Osteoblast (primary cell): ENCODE measurements at regions not wholly inside any gene's neighbourhood (a gene's known extent, or its start where the extent isn't known, plus 50 kb on each side); places are given as distances from the start of the nearest gene placed in this dataset.

Experiments
- DNase-seq: peaks from one replicate; pipeline ENCODE4 v3.0.0; 2011; ENCODE audit warnings: low spot score, mixed read lengths; ENCODE audit not compliant: insufficient read length; ENCODE audit errors: missing footprints
- H2AFZ ChIP-seq: 2 replicates; pipeline ENCODE4 v1.6.0; 2011; ENCODE audit warnings: mild to moderate bottlenecking, low read length
- H3K27ac ChIP-seq: 2 replicates; pipeline ENCODE4 v1.5.1; 2011; ENCODE audit warnings: mild to moderate bottlenecking, low read depth, low read length, moderate library complexity
- H3K27me3 ChIP-seq: 2 replicates; pipeline ENCODE4 v1.6.0; 2012; ENCODE audit warnings: mild to moderate bottlenecking, control low read depth, inconsistent platforms, low read length, moderate library complexity; ENCODE audit not compliant: insufficient read depth
- H3K36me3 ChIP-seq: 2 replicates; pipeline ENCODE4 v1.5.1; 2011; ENCODE audit warnings: mild to moderate bottlenecking, low read length, control low read depth, moderate library complexity; ENCODE audit not compliant: insufficient read depth
- H3K4me1 ChIP-seq: 2 replicates; pipeline ENCODE4 v1.5.1; 2011; ENCODE audit warnings: mild to moderate bottlenecking, low read length, control low read depth, moderate library complexity; ENCODE audit not compliant: insufficient read depth
- H3K4me2 ChIP-seq: 2 replicates; pipeline ENCODE4 v1.6.0; 2011; ENCODE audit warnings: mild to moderate bottlenecking, low read length; ENCODE audit not compliant: insufficient read depth
- H3K4me3 ChIP-seq: fragments of 200-600 bp; sonication (generic); 3 replicates; pipeline ENCODE4 v1.5.1; 2012; ENCODE audit warnings: mild to moderate bottlenecking, low read length, inconsistent platforms; ENCODE audit not compliant: insufficient read depth
- H3K79me2 ChIP-seq: 2 replicates; pipeline ENCODE4 v1.6.0; 2012; ENCODE audit warnings: mild to moderate bottlenecking, low read length, control low read depth, inconsistent platforms; ENCODE audit not compliant: insufficient read depth
- H3K9me3 ChIP-seq: 2 replicates; pipeline ENCODE4 v1.5.1; 2011; ENCODE audit warnings: low read depth, low read length, control low read depth
- H4K20me1 ChIP-seq: 2 replicates; pipeline ENCODE4 v1.6.0; 2012; ENCODE audit warnings: mild to moderate bottlenecking, low read length, control low read depth; ENCODE audit not compliant: insufficient read depth
- TF ChIP-seq, protein P1 (sequence below): IDR thresholded peaks from 2 replicates; pipeline ENCODE4 v1.5.1; 2011; ENCODE audit warnings: mild to moderate bottlenecking, low read depth, low read length, moderate library complexity; ENCODE audit errors: extremely low read depth

GRCh38 chr5:155418960-155419579 is 405.5 kb downstream of the KIF4B start:
- TF ChIP-seq, protein P1, sequence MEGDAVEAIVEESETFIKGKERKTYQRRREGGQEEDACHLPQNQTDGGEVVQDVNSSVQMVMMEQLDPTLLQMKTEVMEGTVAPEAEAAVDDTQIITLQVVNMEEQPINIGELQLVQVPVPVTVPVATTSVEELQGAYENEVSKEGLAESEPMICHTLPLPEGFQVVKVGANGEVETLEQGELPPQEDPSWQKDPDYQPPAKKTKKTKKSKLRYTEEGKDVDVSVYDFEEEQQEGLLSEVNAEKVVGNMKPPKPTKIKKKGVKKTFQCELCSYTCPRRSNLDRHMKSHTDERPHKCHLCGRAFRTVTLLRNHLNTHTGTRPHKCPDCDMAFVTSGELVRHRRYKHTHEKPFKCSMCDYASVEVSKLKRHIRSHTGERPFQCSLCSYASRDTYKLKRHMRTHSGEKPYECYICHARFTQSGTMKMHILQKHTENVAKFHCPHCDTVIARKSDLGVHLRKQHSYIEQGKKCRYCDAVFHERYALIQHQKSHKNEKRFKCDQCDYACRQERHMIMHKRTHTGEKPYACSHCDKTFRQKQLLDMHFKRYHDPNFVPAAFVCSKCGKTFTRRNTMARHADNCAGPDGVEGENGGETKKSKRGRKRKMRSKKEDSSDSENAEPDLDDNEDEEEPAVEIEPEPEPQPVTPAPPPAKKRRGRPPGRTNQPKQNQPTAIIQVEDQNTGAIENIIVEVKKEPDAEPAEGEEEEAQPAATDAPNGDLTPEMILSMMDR: no peak
- H3K27me3 ChIP-seq: no peaks in the 10 kb centered on the region
- H3K4me2 ChIP-seq: no peak overlapping the region
- DNase-seq: no peak
- H4K20me1 ChIP-seq: no peaks in the 10 kb centered on the region
- no peaks in the 10 kb centered on the region for H3K9me3 ChIP-seq
- H3K36me3 ChIP-seq: no peaks in the 10 kb centered on the region
- H3K27ac ChIP-seq: no peak overlapping the region
- H2AFZ ChIP-seq: no peak overlapping the region
- H3K79me2 ChIP-seq: no peaks in the 10 kb centered on the region
- no peak overlapping the region for H3K4me3 ChIP-seq
- H3K4me1 ChIP-seq: no peaks in the 10 kb centered on the region

DNA sequence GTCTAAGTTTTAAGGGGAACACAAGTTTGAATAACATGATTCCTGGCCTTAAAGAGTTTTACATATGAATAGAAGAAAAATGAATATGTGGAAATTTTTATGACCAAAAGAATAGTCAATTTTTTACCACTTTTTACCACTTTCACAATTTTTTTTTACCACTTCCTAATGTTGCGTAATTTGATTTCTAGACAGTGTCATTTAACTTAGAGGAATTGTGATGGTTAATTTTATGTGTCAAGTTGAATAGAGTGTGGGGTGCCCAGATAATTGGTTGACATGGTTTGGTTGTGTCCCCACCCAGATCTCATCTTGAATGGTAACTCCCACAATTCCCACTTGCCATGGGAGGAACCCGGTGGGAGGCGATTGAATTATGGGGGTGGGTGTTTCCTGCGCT is 416.6 kb downstream of the KIF4B start:
- Histone ChIP-seq H3K27ac (no peak overlapping the region), H3K4me2 (no peak overlapping the region), H4K20me1 (no peaks in the 10 kb centered on the region), H2AFZ (no peak overlapping the region), H3K4me1 (no peaks in the 10 kb centered on the region), H3K27me3 (no peaks in the 10 kb centered on the region), H3K79me2 (no peaks in the 10 kb centered on the region), H3K9me3 (no peaks in the 10 kb centered on the region), H3K36me3 (no peaks in the 10 kb centered on the region), H3K4me3 (no peak overlapping the region)
- DNase-seq: no peak
- TF ChIP-seq, protein P1: no peak

DNA sequence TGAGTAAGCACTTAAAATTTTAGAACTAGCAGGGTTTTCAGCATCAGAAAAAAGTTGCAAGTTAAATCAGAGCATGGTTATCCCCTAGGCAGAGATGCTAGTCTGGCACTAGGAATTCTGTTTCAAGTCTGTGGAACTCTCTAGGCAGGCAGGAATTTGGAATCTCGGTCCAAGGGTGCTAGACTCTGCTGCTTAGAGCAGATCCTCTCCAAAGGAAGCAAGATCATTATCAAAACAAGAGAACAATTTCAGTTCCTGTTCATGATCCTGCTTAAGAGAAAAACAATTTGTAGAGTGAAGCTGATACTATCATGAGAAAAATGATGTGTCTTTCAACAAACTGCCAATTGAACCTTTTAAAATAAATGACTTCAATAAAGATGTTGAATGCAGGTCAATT is 420.7 kb downstream of the KIF4B start:
- Histone ChIP-seq H3K27ac (no peak overlapping the region), H3K4me3 (no peak overlapping the region)

DNA sequence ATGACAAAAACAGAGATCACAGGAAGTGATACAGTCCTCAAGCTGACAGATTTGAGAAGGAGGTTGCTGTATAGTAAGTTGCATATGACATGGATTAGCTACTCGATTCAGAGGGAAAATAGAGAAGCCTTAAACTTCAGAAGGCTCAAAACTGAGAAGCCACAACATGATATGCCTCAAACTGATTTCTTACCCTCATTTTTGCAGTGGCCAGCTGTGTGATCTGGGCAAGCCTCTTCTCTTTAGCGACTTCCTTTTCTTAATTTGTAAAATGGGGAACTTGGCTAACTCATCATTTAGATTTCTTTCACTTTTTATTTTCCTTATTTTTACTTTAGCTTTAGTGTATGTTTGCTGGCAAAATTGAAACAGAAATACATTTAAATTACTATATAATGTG is 421.1 kb downstream of the KIF4B start:
- Histone ChIP-seq H3K4me1 (no peaks in the 10 kb centered on the region), H4K20me1 (no peaks in the 10 kb centered on the region), H3K79me2 (no peaks in the 10 kb centered on the region), H3K27ac (no peak overlapping the region), H3K4me2 (no peak overlapping the region), H3K36me3 (no peaks in the 10 kb centered on the region), H3K4me3 (no peak overlapping the region), H3K27me3 (no peaks in the 10 kb centered on the region), H3K9me3 (peaks cover 2% of the 10 kb centered on the region), H2AFZ (no peak overlapping the region)
- no peak for DNase-seq
- TF ChIP-seq, protein P1: no peak

More for the DNA sequence above, 420.7 kb downstream of the KIF4B start:
- H3K4me1 ChIP-seq: no peaks in the 10 kb centered on the region
- H3K36me3 ChIP-seq: no peaks in the 10 kb centered on the region
- no peak for DNase-seq
- no peak overlapping the region for H2AFZ ChIP-seq
- no peaks in the 10 kb centered on the region for H3K79me2 ChIP-seq
- H4K20me1 ChIP-seq: no peaks in the 10 kb centered on the region
- no peak overlapping the region for H3K4me2 ChIP-seq
- H3K9me3 ChIP-seq: peaks cover 2% of the 10 kb centered on the region
- TF ChIP-seq, protein P1: no peak
- no peaks in the 10 kb centered on the region for H3K27me3 ChIP-seq
